Urothelium cell line (cell line): ENCODE measurements at regions not wholly inside any gene's neighbourhood (a gene's known extent, or its start where the extent isn't known, plus 50 kb on each side); places are given as distances from the start of the nearest gene placed in this dataset.
A peak's percentile ranks its signal among the peaks of the same experiment; 100 is the strongest.
"Not testable (repeated sequence)": the region's sequence is repeated elsewhere in the genome, so short reads cannot be mapped to it uniquely, and the experiment has no call there.

Experiments
- DNase-seq: peaks from one replicate; pipeline ENCODE4 v3.0.0; 2011; ENCODE audit warnings: low spot score, mixed read lengths
- FAIRE-seq: peaks from 2 replicates; lab custom pipeline; 2011; peaks lifted over from hg19 to GRCh38; lab: Jason Lieb, UNC

DNA sequence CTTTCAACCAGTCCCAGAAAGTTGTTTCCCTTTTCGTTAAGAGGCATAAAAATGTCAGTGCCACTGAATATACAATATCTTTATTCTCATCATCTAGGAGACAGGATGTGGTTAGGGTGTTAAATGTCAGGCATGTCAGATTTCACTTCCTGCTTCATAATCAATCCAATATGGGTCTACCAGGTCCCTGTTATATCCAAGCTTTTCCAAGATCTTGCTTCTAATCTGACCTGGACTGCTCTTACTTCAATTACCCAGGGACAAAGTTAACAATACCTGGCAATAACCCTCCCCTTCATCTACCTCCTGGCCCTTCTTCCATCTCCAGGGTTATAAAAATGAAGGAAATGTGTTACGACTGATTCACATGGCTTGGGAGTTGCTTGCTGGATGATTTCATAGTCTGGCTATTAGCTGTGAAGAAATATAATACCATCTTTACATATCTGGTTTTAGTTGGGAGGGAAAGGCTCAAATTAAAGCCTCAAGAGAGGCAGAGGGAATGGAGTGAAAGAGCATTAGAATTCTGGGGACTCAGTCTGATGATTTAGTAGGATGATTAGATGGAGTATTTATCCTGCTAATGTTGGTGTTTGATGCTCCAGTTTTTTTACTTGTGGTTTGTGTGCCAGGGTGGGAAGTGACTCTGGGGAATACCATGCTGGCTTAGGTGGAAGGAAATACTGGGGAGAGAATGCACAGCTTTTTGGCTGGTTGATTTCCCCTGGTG lies 534.3 kb downstream of the ETS1 start:
- peak; percentile 9 for FAIRE-seq
- DNase-seq: no peak

DNA sequence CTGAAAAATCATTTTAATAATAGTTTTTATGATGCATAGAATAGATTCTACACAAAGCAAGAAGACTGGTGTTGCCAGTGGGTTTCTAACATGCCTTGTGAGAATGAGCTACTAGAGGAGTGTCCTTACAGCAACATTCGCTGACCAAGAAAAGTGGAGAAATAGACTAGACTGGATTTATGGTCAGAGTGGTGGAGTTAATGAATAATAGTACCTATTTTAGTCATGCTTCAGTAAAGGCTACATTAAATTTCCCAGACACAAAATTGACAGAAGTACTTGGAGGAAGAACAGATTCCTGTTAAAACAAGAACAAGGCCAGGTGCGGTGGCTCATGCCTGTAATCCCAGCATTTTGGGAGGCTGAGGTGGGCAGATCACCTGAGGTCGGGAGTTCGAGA lies 539.2 kb downstream of the ETS1 start:
- FAIRE-seq: no peak
- no peak for DNase-seq

DNA sequence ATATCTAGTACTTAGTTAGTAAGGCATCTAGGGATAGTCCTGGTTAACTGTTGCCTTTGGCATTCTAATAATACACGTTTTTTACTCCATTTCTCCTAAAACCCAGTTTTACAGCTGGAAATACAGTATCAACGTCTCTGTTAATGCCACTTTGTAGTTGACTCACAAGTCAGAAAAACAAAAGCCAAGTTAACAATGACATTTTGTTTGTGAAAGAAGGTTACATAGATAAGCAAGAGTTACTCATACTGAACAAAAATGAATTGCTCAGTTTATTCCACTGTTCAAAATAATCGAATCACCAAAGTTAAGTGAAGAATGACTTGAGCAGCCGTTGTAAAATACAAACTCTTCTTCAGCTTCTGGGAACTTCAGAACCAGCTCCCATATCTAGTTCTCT lies 540.3 kb downstream of the ETS1 start:
- no peak for FAIRE-seq
- DNase-seq: no peak

DNA sequence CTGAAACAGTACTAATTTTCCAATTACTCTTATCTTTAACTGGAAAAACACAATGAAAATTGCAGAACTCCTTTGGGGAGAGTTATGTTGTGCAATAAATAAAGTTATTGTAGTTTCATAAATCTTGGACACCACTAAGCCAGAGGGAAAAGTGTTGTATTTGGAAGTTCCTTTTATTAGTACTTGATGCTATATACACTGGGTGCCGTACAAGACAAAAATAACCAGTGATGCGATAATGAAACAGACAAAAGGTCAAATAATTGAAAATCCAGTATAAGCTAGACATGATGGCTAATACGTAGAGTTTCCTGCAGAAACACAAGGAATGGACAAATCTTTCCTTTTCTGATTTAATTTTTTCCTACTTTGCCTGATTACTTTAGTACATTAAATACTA lies 541.1 kb downstream of the ETS1 start:
- DNase-seq (no peak), FAIRE-seq (no peak)

DNA sequence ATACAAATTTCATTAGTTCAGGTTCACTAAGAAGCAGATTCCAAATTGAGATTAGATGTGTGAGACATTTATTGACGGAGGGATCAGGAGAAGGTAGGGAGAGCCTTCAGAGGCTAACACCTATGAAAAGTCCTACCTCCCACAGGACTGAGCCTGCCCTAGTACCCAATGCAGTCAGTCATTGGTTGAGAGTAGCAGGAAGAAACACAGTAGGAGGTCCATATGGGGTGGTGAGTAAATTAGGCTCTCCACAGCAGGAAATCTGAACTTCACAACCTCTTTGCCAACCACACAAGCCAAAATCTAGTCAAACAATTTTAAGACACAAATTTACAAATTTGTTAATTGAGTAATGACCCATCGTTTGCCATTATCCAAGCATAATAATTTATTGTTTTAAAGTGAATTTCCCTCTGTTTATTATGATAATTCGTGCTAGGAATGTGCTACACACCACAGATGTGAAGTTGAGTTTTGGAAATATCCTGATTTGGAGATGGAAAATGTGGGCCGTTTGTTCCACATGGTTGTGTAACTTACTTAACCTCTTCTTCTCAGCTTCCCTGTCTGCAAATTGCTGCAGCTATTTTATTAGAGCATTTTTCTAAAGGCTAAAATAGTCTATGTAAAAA lies 542.1 kb downstream of the ETS1 start:
- DNase-seq: no peak
- no peak for FAIRE-seq

DNA sequence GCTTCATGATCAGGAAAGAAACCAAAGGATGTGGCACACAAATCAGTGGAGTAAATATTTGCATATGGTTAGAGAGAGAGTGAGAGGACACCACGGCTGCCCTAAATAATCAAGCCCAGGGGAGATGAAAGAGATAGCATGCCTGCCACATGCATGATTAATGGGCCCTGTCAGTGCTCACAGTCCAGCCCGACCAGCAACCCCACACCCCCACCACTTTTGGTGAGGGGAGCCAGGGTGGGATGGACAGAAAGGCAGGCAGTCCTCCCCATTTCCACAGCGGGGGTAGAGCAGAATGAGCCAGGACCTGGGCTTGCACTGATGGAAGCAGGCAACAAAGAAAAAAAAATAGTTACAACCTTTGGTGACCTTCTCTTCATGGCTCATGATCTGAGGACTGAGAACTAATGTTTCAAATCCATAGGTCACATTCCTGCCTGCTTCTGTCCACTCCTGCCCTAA lies 545.0 kb downstream of the ETS1 start:
- no peak for FAIRE-seq

DNA sequence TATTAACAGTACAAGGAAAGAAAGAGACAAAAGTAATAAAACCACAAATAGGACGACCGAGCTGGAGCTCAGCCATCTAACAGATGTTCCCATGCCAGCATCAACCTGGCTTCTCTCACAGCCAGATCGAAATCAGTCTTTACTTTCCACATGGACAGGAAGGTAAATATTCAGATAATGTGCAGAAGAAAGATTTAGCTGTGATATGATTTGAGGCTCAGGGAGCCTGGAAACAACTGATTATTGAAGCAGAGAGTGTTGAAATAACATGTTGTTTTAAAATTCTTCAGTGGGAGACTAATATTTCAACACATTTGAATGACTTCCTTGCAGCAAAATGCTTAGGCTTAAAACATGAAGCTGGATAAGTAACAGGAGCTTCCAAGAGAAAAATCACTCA lies 546.8 kb downstream of the ETS1 start:
- FAIRE-seq (no peak), DNase-seq (no peak)

More for the DNA sequence above, 545.0 kb downstream of the ETS1 start:
- no peak for DNase-seq

DNA sequence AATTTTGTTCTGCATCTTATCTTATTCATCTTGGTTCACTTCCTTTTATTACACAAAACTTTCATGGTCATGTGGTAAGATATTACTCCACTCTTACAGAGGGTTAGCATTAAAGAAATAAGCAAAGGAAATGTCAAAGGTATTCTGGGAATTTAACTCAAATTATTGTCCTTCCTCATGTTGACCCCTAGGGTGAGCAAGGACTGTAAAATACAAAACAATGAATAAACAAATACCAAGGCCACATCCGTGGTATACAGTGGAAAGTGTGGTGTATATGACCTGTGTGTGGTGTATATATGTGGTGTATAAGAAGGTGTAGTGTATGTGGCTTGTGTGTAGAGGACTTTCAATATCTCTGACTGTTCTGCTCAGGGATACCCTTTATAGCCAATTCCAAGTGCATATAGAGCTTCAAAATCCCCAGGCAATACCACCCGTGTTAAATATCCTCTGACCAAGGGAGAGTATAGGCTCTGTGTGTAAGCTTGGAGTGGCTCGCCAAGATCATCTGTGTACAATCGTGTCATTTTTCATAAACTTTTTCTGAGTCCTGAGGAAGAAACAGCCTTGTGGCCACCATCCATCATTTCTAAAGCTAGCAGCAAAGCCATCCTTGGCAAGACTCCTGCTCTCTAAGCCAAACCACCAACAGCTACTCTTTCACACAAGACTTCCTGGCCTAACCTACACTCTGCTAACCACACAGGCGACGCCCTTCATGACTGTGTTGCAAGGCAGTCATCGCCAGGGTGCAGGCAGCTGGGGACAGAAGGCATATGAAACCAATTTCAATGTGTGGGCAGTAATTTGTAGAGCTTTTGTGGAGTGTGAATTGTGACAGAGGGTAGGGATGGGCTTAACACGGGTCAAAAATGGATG lies 548.0 kb downstream of the ETS1 start:
- FAIRE-seq (peak; percentile 97), DNase-seq (peak; percentile 69)

DNA sequence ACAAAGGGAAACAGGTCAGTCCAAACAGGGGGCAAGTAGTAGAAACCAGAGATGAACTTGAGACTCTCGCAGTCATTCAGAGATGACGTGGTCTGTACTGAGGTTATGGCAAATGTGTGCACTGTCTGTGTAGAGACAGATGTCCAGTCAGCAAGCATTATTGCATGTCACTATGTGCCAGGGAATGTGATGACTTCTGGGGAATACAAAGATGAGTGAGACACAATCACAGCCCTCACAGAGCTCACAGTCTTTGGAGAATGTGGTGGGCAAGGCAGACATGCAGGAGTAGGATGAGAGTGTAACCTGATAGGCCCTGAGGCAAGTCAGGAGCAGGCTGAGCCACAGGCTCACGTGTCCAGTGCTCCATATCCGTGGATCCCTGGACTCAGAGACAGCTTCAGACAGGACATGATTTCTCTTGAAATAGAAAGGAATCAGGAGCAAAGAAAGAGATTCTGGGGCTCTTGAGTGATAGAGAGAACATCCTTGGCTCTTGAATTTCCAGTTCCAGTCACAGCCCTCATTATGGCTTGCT lies 550.7 kb downstream of the ETS1 start:
- no peak for FAIRE-seq

DNA sequence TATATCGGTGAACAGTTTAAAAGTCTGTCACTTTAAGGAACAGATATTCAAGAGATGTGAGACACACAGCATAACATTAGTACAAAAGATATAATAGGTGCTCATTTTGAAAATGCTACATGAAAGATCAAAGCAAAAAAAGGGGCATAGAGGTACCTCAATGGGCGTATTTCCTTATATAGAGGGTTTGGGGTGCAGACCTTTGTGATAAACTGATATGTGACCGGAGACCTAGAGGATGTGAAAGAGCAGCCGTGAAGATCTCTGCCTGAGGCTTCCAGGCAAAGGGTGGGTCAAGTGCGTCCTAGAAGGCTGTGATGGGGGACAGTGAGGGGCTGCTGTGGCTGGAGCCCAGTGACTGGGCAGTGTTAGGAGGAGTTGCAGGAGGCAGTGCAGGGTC lies 551.4 kb downstream of the ETS1 start:
- FAIRE-seq: no peak

More for the DNA sequence above, 550.7 kb downstream of the ETS1 start:
- no peak for DNase-seq

DNA sequence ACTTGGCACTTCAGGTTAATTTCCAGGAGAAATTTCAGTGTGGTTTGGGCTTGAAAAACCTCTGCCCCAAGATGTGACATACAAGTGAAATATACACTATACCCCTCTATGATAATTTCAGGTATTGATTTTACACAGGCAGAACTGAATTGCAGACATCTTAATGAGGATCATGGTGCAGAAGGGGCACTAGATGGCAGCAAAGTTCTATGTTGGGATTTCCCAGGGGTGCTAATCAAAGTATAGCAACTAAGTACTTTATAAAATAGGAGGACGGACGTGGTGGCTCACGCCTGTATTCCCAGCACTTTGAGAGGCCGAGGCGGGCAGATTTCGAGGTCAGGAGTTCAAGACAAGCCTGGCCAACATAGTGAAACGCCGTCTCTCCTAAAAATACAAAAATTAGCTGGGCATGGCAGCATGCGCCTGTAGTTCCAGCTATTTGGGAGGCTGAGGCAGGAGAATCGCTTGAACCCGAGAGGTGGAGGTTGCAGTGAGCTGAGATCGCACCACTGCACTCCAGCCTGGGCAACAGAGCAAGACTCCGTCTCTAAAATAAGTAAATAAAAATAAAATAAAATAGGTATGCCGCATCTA lies 555.7 kb downstream of the ETS1 start:
- peak; percentile 48 for DNase-seq
- FAIRE-seq: not testable (repeated sequence)

More for the DNA sequence above, 551.4 kb downstream of the ETS1 start:
- DNase-seq: no peak

DNA sequence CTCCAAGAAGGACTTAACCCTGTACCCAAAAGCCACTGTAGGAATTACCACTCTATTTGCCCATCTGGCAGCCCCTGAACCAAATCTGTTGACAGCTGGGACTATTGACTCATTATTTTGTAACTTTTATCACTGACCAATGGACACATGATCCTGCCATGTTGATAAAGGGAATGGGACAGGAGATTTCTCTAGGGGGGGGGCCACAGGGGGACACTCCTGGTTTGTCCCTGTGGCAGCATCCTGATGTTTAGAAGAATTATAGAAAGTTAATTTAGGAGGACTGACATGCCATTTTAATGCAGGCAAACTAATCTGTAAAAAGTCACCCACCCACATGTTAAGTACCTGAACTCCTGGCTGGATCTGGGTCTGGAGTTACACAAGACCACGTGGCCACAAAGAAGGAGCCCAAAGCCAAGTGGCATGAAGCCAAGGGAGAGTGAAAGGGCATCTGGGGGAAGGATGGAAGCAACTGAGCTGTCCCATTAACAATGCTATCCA lies 558.1 kb downstream of the ETS1 start:
- FAIRE-seq (no peak), DNase-seq (no peak)

DNA sequence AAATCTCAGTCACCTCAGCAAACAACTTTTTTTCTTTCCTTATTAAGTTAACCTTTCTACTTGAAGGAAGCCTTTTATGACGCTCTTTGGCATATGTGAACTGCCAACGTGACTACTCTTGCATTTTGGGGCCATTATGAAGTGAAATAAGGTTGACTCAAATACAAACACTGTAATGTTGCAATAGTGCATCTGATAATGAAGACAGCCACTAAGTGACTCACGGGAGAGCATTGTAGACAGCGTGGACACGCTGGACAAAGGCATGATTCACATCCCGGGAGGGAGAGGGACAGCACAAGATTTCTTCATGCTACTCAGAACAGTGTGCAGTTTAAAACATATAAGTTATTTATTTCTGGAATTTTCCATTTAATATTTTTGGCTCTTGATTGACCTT lies 560.8 kb downstream of the ETS1 start:
- FAIRE-seq (peak; percentile 46), DNase-seq (peak; percentile 49)

DNA sequence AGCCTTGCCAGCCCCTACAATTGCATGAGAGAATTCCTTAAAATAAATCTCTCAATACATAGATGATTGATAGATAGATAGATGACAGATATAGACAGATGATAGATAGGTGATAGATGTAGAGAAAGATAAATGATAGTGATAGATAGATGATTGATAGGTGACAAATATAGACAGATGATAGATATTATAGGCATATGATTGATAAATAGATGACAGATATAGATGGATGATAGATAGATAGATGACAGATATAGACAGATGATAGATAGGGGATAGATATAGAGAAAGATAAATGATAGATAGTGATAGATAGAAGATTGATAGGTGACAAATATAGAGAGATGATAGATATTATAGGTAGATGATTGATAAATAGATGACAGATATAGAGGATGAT lies 564.6 kb downstream of the ETS1 start:
- FAIRE-seq (no peak), DNase-seq (no peak)

DNA sequence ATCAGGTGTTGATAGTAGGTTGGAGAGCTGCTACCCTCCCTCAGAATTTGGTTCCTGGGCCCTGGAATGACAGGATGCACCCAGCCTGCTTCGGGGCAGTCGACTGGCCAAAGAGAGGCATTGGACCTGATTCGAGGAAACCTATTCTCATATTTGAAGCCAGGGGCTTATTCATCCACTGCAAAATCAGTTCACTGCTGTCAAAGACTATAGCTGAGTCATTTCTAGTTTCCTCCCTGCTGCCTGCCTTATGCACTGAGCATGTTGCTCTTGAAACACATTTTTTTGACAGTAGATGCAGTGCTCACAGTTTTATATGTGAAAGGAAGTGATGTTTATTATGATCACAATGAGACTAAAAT lies 565.4 kb downstream of the ETS1 start:
- no peak for FAIRE-seq

DNA sequence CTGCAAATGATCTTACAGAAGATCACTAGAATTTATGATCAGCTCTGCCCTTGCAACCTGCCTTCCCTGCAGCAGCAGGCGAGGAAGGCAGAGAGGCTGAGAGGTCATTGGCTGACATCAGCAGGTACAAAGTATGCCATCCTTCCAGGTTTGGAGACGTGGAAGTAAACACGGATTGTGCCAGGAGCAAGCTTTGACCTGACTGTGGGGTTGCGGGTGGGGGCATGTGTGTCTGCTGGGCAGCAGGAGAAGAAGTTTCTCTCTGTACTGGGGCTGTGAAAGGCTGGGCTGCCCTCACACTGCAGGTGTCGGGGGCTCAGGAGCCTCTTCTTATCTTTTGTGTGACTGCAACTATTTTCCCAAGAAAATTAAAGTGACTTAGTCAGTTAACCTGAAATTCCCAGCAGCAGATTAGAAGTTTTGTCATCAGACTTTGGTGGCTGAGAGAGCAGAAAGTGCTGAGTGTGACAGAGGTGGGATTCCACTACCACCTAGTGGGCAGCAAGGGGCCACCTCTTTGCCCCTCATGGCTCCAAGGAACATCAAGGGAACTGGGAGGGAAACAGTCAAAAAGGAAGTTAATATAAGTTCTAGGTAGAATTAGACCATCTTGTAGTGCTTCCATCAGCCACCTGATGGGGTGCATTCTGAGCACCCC lies 565.9 kb downstream of the ETS1 start:
- FAIRE-seq (no peak), DNase-seq (no peak)

More for the DNA sequence above, 565.4 kb downstream of the ETS1 start:
- no peak for DNase-seq

DNA sequence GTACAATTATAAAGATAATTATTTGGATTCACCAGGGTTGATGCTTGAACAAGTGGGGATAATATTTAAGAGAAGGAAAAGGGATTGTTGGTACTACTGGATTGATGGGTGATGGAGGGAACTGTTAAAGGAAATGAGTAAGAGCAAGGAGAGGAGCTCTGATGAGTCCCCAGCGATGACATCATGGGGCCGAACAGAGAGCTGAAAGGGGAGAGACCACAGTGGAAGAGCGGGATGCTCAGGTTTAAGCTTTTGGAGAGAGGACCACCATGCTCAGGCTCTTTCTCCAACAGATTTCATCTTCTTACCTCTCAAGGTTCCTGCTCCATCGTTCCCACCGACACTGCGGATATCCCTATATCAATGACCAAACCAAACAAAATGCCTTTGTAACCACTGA lies 568.7 kb downstream of the ETS1 start:
- FAIRE-seq (no peak), DNase-seq (no peak)

DNA sequence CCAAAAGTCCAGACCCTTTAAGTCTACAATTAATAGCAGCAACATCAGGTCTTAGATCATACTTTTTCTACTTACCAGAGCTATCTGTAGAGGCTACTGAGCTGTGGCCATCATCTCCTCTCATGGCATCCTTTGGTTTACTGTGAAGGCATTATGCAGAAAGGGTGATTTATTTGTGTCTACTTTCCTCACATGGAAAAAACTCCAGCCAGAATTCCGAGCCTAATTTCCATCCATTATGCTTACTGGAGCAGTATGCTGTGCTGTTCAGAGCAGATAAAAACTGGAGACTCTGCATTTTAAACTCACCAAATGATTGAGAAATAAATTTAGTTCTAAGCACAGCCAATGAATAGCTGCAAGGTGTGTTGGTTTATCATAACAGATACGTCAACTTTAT lies 581.8 kb downstream of the ETS1 start:
- FAIRE-seq (no peak), DNase-seq (no peak)

DNA sequence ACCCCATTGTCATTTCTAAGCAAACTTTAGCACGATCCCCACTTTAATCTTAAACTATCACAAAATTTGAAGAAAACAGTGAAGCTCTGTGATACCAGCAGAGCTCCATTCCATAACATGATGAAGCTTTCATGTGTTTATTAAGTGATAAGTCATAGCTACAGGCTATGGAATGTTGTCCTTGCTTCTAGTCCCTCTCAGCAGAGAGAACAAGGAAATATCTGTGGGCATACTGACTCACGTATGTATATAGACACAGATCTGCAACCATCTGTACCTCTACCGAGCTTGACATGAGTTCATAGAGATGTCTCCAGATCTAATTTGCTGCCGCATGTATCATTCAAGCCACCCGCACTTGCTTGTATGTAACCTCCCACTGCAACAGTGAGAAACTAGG lies 588.9 kb downstream of the ETS1 start:
- no peak for DNase-seq
- FAIRE-seq: no peak

DNA sequence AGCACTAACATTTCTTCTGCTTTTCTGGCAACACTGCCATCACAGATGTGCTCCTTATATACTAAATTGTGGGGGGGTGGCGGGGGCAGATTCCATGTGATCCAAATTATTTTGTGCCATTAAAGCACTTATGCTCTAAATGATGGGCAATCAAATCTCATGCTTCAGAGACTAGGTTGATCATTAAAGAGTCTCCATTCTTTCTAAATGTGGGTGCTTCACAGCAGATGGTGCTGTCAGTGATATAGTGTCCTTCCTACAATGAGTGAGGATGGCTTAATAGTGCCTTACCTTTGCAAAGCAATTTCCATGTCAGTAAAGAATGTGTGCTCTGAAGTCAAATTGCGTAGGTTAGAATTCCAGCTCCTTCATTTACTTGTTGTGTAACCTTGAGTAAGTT lies 589.8 kb downstream of the ETS1 start:
- DNase-seq (no peak), FAIRE-seq (no peak)
